ENCODE measurements at regions not wholly inside any gene's neighbourhood (a gene's known extent, or its start where the extent isn't known, plus 50 kb on each side); places are given as distances from the start of the nearest gene placed in this dataset.

GRCh38 chr5:58187432-58188261 is 272.2 kb downstream of the PLK2 start:
- TF ChIP-seq CTCF (IDR thresholded peaks at IDR 0.05) (no peak), EZH2 (IDR thresholded peaks at IDR 0.05; ENCODE audit: borderline replicate concordance, insufficient read depth, low read depth, low read length, poor library complexity, severe bottlenecking) (no peak)
